Uterus (tissue), 3 donors: ENCODE measurements at regions not wholly inside any gene's neighbourhood (a gene's known extent, or its start where the extent isn't known, plus 50 kb on each side); places are given as distances from the start of the nearest gene placed in this dataset.

Source experiments
- DNase-seq, 2 donors: peaks; one replicate each; pipeline ENCODE4 v3.0.0-alpha.2; 2019 to 2020
- H3K27ac ChIP-seq, 2 donors: fragments of 200-600 bp; sonication (generic); 1 replicate in 1 of 2; 2 replicates in 1 of 2; pipeline ENCODE4 v1.5.1; 2016 to 2018
- H3K27me3 ChIP-seq, 2 donors: fragments of 200-600 bp; sonication (generic); one replicate each; pipeline ENCODE4 v1.5.1; 2018 to 2019; ENCODE audit warnings: control low read depth in 1 of 2
- H3K36me3 ChIP-seq, 2 donors: fragments of 200-600 bp; sonication (generic); one replicate each; pipeline ENCODE4 v1.5.1; 2019; ENCODE audit warnings: control low read depth in 1 of 2
- H3K4me1 ChIP-seq, 2 donors: fragments of 200-600 bp; sonication (generic); one replicate each; pipeline ENCODE4 v1.5.1; 2018 to 2019; ENCODE audit warnings: control low read depth in 1 of 2
- H3K4me3 ChIP-seq, 2 donors: fragments of 200-600 bp; sonication (generic); 1 replicate in 1 of 2; 2 replicates in 1 of 2; pipeline ENCODE4 v1.5.1; 2018 to 2019; ENCODE audit warnings: mild to moderate bottlenecking in 1 of 2
- H3K9me3 ChIP-seq, 2 donors: fragments of 200-600 bp; sonication (generic); one replicate each; pipeline ENCODE4 v1.5.1; 2019; ENCODE audit warnings: control low read depth in 1 of 2
- POLR2A ChIP-seq, 2 donors: fragments of 450-650 bp; IDR thresholded peaks; one replicate each; pipeline ENCODE4 v1.6.1; 2016; ENCODE audit warnings: antibody characterized with exemption in 2 of 2, mild to moderate bottlenecking in 1 of 2, moderate library complexity in 1 of 2
- intact Hi-C: fragments of 100-400 bp; cut with DNase I; formaldehyde crosslinking; loops from one replicate; pipeline ENCODE4 v1.15.1; 2023; ENCODE audit warnings: low total_unique reads
- TF ChIP-seq, protein P1 (sequence below), 4 experiments: fragments of 200-600 bp in 2 of 4; fragments of 450-650 bp in 2 of 4; sonication (generic) in 2 of 4; IDR thresholded peaks; one replicate each; pipeline ENCODE4 v1.5.1; 2016 to 2019; ENCODE audit warnings: antibody characterized with exemption in 4 of 4, mild to moderate bottlenecking in 2 of 4, moderate library complexity in 1 of 4
- donor health status: DM: yes; HTN: yes; CAD: no.

DNA sequence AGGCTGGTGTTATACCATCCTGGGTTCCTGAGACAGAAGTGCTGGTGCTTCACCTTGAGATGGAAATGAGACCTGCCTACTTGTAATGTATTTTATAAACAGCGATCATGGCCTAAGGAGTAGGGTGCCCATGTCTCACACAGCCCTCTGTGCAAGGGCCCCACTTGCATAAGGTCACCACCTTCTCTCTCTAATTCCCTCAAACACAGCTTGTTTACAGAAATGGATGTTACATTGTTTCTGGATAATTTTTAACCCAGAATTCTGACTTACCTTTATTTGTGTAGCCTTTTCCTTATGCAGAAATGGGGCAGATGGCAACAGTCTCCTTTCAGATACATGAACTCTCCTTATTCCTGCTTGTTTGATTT lies 95.1 kb upstream of the UMPS start:
- H3K9me3 ChIP-seq = no peaks in the 10 kb centered on the region
- H3K4me3 ChIP-seq = no peak overlapping the region
- TF ChIP-seq POLR2A (IDR thresholded peaks at IDR 0.05) = no peak
- TF ChIP-seq, protein P1, sequence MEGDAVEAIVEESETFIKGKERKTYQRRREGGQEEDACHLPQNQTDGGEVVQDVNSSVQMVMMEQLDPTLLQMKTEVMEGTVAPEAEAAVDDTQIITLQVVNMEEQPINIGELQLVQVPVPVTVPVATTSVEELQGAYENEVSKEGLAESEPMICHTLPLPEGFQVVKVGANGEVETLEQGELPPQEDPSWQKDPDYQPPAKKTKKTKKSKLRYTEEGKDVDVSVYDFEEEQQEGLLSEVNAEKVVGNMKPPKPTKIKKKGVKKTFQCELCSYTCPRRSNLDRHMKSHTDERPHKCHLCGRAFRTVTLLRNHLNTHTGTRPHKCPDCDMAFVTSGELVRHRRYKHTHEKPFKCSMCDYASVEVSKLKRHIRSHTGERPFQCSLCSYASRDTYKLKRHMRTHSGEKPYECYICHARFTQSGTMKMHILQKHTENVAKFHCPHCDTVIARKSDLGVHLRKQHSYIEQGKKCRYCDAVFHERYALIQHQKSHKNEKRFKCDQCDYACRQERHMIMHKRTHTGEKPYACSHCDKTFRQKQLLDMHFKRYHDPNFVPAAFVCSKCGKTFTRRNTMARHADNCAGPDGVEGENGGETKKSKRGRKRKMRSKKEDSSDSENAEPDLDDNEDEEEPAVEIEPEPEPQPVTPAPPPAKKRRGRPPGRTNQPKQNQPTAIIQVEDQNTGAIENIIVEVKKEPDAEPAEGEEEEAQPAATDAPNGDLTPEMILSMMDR (IDR thresholded peaks at IDR 0.05) = no peak
- no peak for DNase-seq
- H3K27me3 ChIP-seq = no peaks in the 10 kb centered on the region
- H3K36me3 ChIP-seq = no peaks in the 10 kb centered on the region
- no peaks in the 10 kb centered on the region for H3K4me1 ChIP-seq
- intact Hi-C loops = no loop called here
- H3K27ac ChIP-seq = no peak overlapping the region

DNA sequence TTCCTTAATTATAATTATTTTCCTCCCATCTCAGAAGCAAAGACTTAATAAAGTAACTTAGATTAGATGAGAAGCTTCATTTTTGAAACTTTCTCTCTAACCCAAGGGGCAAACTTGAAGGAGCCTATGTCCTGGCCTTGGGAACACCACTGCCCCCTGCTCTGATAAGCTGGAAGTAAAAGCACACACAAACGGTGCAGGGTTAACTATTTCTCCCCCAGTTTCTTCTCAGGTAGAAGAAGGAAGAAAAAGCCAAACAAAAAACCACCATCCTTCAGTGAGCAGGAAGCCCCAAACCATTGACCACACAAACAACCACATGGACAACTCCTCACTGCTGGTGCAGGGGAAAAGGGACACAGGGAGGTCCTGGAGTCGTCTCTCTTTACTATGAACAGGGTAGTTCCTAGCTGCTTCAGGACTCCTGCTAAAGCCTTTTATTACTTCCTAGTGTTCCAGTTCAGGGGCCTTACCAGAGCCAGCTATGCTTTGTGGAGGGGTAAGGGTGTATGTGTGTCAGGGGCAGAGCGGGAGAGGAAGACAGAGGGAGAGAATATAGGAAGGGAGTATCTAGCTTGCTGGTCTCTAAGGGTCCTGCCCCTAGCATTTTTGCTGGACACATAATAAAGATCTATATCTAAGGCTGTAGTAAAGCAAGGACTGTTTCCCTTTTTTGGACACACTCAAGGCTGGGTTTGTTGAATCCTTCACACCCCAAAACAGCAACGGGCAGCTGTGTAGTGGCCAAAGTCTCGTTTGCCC lies 94.0 kb upstream of the UMPS start:
- intact Hi-C loops = no loop called here
- H3K36me3 ChIP-seq = no peaks in the 10 kb centered on the region
- H3K4me3 ChIP-seq = no peak overlapping the region
- no peaks in the 10 kb centered on the region for H3K27me3 ChIP-seq
- H3K4me1 ChIP-seq = no peaks in the 10 kb centered on the region
- no peak for TF ChIP-seq POLR2A (IDR thresholded peaks at IDR 0.05)
- TF ChIP-seq, protein P1 (IDR thresholded peaks at IDR 0.05) = no peak
- DNase-seq = no peak
- H3K27ac ChIP-seq = peak overlapping the region in 1 of 2 donors; percentile 37
- H3K9me3 ChIP-seq = no peaks in the 10 kb centered on the region

DNA sequence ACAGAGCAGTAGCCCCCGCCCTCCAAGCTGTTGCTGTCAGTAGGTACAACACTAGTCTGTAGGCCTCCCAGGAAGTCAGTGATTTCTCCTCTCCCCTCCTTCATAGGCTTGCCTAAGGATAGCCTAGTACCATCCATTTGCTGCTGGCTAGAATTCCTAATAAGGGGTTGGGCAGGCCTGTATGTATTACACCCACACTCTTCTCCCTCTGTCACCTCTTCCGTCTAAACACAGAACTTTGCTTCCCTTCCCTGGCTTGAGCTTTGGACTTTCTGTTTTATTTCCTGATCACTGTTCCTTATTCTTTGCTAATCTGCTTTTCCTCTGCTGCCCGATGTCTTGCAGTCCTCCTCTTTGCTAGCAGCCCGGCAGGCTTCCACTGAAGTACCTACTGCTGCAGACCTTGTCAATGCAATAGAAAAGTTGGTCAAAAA lies 93.4 kb upstream of the UMPS start:
- H3K4me1 ChIP-seq = no peaks in the 10 kb centered on the region
- H3K36me3 ChIP-seq = no peaks in the 10 kb centered on the region
- TF ChIP-seq, protein P1 (IDR thresholded peaks at IDR 0.05) = no peak
- no peak for TF ChIP-seq POLR2A (IDR thresholded peaks at IDR 0.05)
- H3K27ac ChIP-seq = no peak overlapping the region
- intact Hi-C loops = no loop called here
- no peaks in the 10 kb centered on the region for H3K27me3 ChIP-seq
- no peaks in the 10 kb centered on the region for H3K9me3 ChIP-seq
- H3K4me3 ChIP-seq = no peak overlapping the region
- no peak for DNase-seq

DNA sequence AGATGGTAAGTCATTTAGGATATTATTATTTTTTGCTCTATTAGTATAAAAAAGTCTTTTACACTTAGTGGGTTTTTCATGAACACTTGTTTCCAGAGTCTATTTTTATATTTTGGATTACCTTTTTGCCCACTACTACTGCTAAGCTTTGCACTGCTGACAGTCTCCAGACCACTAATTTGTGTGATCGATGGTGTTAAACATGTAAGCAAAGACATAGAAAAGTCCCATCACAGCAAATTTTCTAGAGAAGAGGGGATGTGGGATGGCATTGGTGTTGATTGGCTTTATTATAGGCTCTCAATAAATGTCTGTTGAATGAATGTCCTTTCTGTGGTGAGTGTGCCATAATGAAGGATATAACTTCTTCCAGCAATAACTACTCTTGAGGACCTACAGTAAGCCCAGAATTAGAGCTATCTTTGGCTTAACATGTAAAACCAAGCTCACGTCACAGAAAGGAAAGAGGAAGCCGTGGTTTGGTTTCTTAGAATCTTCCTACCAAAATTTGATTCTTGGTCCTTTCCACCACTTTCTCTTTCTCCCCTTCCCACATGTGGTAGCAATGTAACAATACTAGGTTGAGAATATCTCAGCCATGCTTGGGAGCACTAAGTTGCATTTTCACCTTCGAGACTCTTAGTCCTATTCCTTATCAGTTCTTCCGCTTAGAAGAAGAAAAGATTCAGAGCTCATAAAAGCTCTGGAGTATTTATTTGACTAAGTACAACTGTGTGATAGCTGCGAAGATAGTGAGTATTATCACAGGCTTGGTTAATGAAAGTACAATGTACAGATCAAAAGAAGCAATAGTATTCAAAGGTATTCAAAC lies 90.6 kb upstream of the UMPS start:
- intact Hi-C loops = no loop called here
- TF ChIP-seq, protein P1 (IDR thresholded peaks at IDR 0.05) = no peak
- TF ChIP-seq POLR2A (IDR thresholded peaks at IDR 0.05) = no peak
- Histone ChIP-seq H3K36me3 (no peaks in the 10 kb centered on the region), H3K27ac (no peak overlapping the region), H3K4me3 (no peak overlapping the region), H3K4me1 (no peaks in the 10 kb centered on the region), H3K9me3 (no peaks in the 10 kb centered on the region), H3K27me3 (no peaks in the 10 kb centered on the region)
- no peak for DNase-seq
